NCI-H1694 (cell line): ENCODE measurements at regions not wholly inside any gene's neighbourhood (a gene's known extent, or its start where the extent isn't known, plus 50 kb on each side); places are given as distances from the start of the nearest gene placed in this dataset.

Experiments
- DNase-seq: peaks from one replicate; lab custom pipeline; 2025; lab: John Stamatoyannopoulos, UW

DNA sequence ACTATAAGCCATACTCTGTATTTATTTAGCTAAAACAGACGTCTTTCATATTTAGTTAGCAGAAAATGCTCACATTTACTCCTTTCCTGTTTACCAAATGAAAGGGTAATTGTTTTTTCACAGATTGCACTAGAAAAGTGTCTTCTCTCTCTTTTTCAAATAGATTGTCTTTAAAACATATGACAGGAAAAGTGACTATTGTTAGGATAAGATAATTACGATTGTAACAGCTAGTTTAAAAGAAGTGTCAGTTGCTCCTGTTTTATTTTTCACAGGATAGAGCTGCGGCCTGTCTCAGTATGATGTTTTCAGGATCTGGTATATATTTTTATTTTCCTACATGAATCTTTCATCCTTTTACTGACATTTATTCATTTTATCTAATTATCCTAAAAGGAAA lies 353.5 kb downstream of the FBXO8 start:
- DNase-seq: no peak

GRCh38 chr4:173924561-173924960 lies 358.9 kb downstream of the FBXO8 start:
- no peak for DNase-seq

- DNase-seq: no peak
Observed at GRCh38 chr4:173919861-173920260, 363.6 kb downstream of the FBXO8 start.

GRCh38 chr4:173919196-173919595 lies 364.3 kb downstream of the FBXO8 start:
- DNase-seq: no peak

- no peak for DNase-seq
Observed at GRCh38 chr4:173917255-173917960, 366.1 kb downstream of the FBXO8 start.

DNA sequence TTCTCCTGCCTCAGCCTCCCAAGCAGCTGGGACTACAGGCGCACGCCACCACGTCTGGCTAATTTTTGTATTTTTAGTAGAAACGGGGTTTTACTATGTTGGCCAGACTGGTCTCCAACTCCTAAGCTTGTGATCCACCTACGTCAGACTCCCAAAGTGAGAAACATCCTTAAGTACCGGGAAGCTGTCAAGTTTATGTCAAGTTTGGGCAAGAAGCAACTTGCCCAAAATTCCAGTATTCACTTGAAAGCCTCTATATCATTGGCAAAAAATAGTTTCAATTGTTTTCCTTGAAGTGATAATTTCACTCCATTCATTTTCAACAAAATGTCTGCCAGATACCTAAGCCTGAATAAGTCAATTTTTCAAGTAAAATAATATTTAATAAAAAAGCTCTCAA lies 370.0 kb downstream of the FBXO8 start:
- no peak for DNase-seq

DNA sequence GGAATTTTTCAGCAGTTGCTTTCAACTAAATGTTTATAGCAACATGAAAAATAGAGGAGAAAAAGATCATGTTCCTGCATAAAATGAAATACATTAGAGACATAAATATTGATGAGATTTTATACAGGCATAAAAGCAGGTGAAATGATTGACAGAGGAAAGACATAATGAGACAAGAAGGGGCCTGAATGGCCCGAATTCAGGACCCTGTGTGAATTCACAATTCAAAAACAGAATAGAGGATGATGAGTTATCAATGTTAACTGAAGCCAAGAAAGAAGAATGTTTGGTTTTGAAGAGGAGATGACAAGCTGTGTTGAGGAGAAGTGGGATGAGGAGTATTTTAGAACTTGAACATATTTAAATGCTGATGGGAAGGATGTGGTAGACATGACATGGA lies 371.1 kb downstream of the FBXO8 start:
- no peak for DNase-seq

- no peak for DNase-seq
Observed at GRCh38 chr4:173910891-173911290, 372.6 kb downstream of the FBXO8 start.

GRCh38 chr4:173909294-173909693 lies 374.2 kb downstream of the FBXO8 start:
- DNase-seq: no peak

DNA sequence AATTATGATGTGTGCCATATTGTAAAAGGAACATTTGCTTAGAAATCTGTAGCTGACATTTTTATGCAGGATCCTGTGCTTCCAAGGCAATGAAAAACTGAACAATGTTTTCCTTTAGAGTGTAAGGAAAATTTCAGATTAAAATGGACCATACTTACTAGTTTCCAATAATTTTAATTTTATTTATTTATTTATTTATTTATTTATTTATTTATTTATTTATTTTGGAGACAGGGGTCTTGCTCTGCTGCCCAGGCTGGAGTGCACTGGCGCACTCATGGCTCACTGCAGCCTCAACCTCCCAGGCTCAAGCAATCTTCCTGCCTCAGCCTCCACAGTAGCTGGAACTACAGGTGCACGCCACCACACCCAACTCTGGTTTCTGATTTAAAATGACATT lies 369.8 kb upstream of the HAND2 start:
- DNase-seq: no peak

GRCh38 chr4:173891072-173891471 lies 361.0 kb upstream of the HAND2 start:
- no peak for DNase-seq

DNA sequence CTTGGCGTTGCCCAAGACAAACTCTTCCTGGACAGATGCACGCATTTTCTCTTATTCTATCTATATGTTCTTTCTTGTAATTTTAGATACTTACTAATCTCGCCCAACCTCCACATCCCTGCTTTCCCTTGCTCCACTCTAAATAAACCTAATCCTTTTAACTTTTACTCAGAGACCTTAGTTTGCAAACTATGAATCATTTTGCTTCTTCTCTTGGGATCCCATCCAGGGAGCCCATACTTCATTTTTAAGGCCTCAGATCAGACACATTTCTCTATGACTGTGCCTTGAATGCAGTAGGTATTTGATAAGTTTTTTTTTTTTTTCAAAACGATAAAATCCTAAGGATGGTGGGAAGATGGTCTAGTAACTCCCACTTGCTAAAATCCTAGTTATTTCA lies 353.8 kb upstream of the HAND2 start:
- no peak for DNase-seq

DNA sequence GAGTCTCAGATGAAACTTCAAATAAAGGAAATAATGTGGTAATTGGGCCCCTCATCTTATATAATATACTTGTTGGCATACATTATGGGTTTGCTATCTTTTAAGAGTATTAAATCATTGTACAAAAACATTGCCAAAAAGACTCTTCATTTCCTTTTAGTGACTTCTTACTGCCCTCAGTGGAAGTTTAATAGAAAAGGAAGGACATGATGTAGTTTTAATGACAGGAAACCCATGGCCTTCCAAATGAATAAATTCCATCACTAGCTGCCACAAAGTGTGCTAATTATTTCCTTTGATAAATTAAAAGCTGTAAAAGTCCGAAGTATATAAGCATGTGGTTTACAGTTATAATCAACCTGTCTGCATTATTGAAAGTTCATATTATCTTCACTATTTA lies 350.9 kb upstream of the HAND2 start:
- DNase-seq: no peak

GRCh38 chr4:173879509-173879908 lies 349.5 kb upstream of the HAND2 start:
- DNase-seq: no peak

- DNase-seq: no peak
Observed at GRCh38 chr4:173878701-173879100, 348.7 kb upstream of the HAND2 start.

- no peak for DNase-seq
Observed at GRCh38 chr4:173871643-173872042, 341.6 kb upstream of the HAND2 start.

DNA sequence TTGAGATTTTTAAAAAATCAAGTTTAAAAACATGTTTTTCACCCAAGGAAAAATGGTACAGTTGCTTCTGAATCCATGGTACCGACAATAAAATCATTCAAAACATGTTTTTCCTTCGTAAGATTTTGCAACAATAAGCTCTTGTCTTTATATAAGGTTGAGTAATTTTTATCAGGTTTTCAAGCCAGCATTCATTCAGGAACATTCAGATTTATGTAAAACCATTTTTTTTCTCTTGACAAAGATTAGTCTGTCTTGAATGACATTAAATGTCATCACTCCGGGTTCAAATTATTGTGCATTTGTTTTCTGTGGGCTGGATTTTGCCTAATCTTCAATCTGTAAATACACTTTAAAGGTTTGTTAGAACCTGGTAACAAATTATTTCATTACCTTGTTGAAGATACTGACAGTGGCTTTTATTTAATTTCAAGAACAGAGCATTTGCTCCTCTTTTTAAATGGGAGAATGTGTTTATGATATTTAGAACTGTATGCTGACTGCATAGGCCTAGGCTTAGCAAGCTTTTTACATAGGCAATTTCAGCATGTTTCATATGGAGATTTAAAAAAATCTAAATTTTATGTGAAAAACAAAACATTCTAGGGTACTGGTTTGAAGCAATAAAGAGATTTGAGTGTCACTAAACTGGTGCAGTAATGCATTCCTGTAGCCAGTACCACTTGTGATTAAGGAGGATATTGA lies 336.4 kb upstream of the HAND2 start:
- no peak for DNase-seq

GRCh38 chr4:173862754-173863153 lies 332.7 kb upstream of the HAND2 start:
- DNase-seq: no peak

GRCh38 chr4:173860094-173860493 lies 330.1 kb upstream of the HAND2 start:
- no peak for DNase-seq

DNA sequence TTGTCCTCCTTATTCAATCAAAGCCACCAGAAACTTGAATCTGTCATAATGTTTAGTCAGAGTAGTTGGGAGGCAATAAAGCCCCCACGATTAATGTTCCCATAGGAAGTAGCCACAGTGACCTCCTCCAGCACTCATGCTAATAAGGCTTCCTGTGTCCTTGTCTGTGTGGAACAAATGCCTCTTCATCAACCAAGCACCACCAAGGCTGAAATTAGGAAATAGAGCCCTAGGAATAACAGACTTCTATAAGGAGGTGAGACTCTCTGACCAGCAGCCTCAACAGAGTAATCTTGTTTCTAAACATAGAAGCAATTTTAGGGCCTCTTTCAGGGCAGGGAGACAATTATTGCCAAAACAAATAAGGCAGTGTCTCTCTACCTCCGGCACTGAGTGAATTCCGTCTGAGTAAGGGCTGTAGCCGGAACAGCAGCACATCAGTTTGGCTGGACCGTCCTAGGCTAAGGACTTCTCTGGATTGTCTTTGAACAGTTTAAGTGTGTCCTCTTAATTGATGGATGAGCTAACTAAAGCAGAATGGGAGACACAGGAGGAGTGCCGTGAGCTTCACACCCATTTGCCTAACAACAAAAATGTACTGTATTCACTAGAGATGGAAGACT lies 329.2 kb upstream of the HAND2 start:
- no peak for DNase-seq

- DNase-seq: no peak
Observed at GRCh38 chr4:173858471-173858870, 328.4 kb upstream of the HAND2 start.

- DNase-seq: no peak
Observed at GRCh38 chr4:173857828-173858227, 327.8 kb upstream of the HAND2 start.

DNA sequence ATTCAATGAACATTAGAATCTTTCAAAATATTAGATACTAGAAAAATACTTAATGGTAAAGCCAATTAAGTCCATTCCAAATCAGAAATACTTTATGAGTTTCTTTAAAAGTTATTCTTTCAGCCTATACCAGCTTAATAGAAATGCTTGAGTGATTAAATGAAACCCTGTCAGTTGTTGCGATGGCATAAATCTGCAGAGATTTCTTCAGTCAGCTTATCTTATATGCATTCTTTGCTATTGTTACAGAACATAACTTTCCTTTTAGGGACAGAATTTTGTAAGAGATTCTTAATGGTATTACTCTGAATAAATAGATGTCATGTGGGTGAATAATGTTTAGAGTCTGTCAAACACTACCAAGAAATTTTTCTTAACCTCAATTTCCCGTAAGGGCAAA lies 325.0 kb upstream of the HAND2 start:
- DNase-seq: no peak
